ENCODE measurements at regions not wholly inside any gene's neighbourhood (a gene's known extent, or its start where the extent isn't known, plus 50 kb on each side); places are given as distances from the start of the nearest gene placed in this dataset.

- Mint-ChIP-seq H3K9me3 (peaks cover 7% of the 10 kb centered on the region), H3K27ac (no peak overlapping the region), H3K4me1 (peaks cover 50% of the 10 kb centered on the region), H3K4me3 (no peak overlapping the region), H3K27me3 (ENCODE audit: insufficient read depth, low read depth) (peaks cover 2% of the 10 kb centered on the region), H3K36me3 (no peaks in the 10 kb centered on the region)
- no peak for DNase-seq (ENCODE audit: low spot score)
- H3K4me3 ChIP-seq = no peak overlapping the region
- no peaks in the 10 kb centered on the region for H3K79me2 ChIP-seq (ENCODE audit: low read depth)
- no peak overlapping the region for H3K27ac ChIP-seq
- H3K36me3 ChIP-seq = no peaks in the 10 kb centered on the region
- H3K4me1 ChIP-seq = peaks cover 41% of the 10 kb centered on the region
- H2AFZ ChIP-seq (replicated peaks) = no peak overlapping the region
- no peak overlapping the region for H3K4me2 ChIP-seq
- no peaks in the 10 kb centered on the region for H4K20me1 ChIP-seq (ENCODE audit: low read depth)
- no peaks in the 10 kb centered on the region for H3K27me3 ChIP-seq
- no peak overlapping the region for H3K9ac ChIP-seq
- TF ChIP-seq EZH2phosphoT487 (IDR thresholded peaks at IDR 0.05) (no peak), EZH2 (IDR thresholded peaks at IDR 0.05) (no peak), CTCF (IDR thresholded peaks at IDR 0.05) (no peak)
- peaks cover 12% of the 10 kb centered on the region for H3F3A ChIP-seq (ENCODE audit: low read depth)
- no peaks in the 10 kb centered on the region for H3K9me3 ChIP-seq (ENCODE audit: low read depth)
Observed at GRCh38 chr9:24035816-24036215, 209.8 kb upstream of the ELAVL2 start.

GRCh38 chr9:24011881-24012280, 185.8 kb upstream of the ELAVL2 start:
- no peak overlapping the region for H3K27ac ChIP-seq
- Mint-ChIP-seq H3K27me3 (ENCODE audit: insufficient read depth, low read depth) (no peaks in the 10 kb centered on the region), H3K27ac (peak overlapping the region; percentile 68), H3K4me1 (peaks cover 21% of the 10 kb centered on the region), H3K4me3 (peak overlapping the region; percentile 27), H3K9me3 (peaks cover 7% of the 10 kb centered on the region), H3K36me3 (no peaks in the 10 kb centered on the region)
- no peaks in the 10 kb centered on the region for H3F3A ChIP-seq (ENCODE audit: low read depth)
- no peak overlapping the region for H2AFZ ChIP-seq (replicated peaks)
- no peaks in the 10 kb centered on the region for H3K79me2 ChIP-seq (ENCODE audit: low read depth)
- peak overlapping the region; percentile 23 for H3K4me2 ChIP-seq
- H3K9ac ChIP-seq = no peak overlapping the region
- H3K4me3 ChIP-seq = no peak overlapping the region
- no peaks in the 10 kb centered on the region for H3K27me3 ChIP-seq
- DNase-seq (ENCODE audit: low spot score) = no peak
- no peaks in the 10 kb centered on the region for H4K20me1 ChIP-seq (ENCODE audit: low read depth)
- H3K36me3 ChIP-seq = no peaks in the 10 kb centered on the region
- H3K4me1 ChIP-seq = peaks cover 19% of the 10 kb centered on the region
- no peak for TF ChIP-seq EZH2 (IDR thresholded peaks at IDR 0.05)
- no peaks in the 10 kb centered on the region for H3K9me3 ChIP-seq (ENCODE audit: low read depth)

GRCh38 chr9:24011009-24011717, 185.1 kb upstream of the ELAVL2 start:
- Histone ChIP-seq H3K27ac (no peak overlapping the region), H3K9me3 (ENCODE audit: low read depth) (no peaks in the 10 kb centered on the region), H3K79me2 (ENCODE audit: low read depth) (no peaks in the 10 kb centered on the region), H3K4me2 (peak overlapping the region; percentile 23), H3F3A (ENCODE audit: low read depth) (no peaks in the 10 kb centered on the region), H3K9ac (no peak overlapping the region), H3K4me1 (peaks cover 19% of the 10 kb centered on the region), H3K27me3 (no peaks in the 10 kb centered on the region), H4K20me1 (ENCODE audit: low read depth) (no peaks in the 10 kb centered on the region), H3K36me3 (no peaks in the 10 kb centered on the region), H2AFZ (replicated peaks) (no peak overlapping the region), H3K4me3 (no peak overlapping the region)
- peak; percentile 30 for DNase-seq (ENCODE audit: low spot score)
- Mint-ChIP-seq H3K4me3 (no peak overlapping the region), H3K27me3 (ENCODE audit: insufficient read depth, low read depth) (no peaks in the 10 kb centered on the region), H3K9me3 (peaks cover 4% of the 10 kb centered on the region), H3K36me3 (no peaks in the 10 kb centered on the region), H3K27ac (peak overlapping the region; percentile 72), H3K4me1 (peaks cover 21% of the 10 kb centered on the region)
- TF ChIP-seq CTCF (IDR thresholded peaks at IDR 0.05) (no peak), EZH2 (IDR thresholded peaks at IDR 0.05) (no peak), EZH2phosphoT487 (IDR thresholded peaks at IDR 0.05) (no peak)

DNA sequence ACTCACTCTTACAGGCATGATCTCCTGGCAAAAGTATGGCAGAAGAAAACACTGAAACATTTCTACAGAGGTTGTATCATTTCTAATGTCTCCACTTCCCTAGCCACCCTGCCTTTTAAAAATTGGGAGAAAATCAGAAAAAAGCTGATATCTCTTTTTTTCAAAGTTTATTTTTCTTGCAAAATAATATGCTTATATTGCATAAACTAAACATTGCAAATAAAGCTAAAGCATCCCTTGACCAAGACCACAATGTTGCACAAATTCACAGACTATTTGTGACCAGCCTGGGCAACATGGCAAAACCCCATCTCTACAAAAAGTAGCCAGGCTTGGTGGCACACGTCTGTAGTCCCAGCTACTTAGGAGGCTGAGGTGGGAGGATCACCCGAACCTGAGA, 183.3 kb upstream of the ELAVL2 start:
- no peaks in the 10 kb centered on the region for H3K27me3 Mint-ChIP-seq (ENCODE audit: insufficient read depth, low read depth)
- no peak overlapping the region for H2AFZ ChIP-seq (replicated peaks)
- H3K4me1 Mint-ChIP-seq = peaks cover 21% of the 10 kb centered on the region
- no peaks in the 10 kb centered on the region for H3K9me3 ChIP-seq (ENCODE audit: low read depth)
- DNase-seq (ENCODE audit: low spot score) = no peak
- H3K9ac ChIP-seq = no peak overlapping the region
- TF ChIP-seq EZH2phosphoT487 (IDR thresholded peaks at IDR 0.05) (no peak), EZH2 (IDR thresholded peaks at IDR 0.05) (no peak), CTCF (IDR thresholded peaks at IDR 0.05) (no peak)
- H3K36me3 Mint-ChIP-seq = no peaks in the 10 kb centered on the region
- H3K9me3 Mint-ChIP-seq = peaks cover 2% of the 10 kb centered on the region
- no peaks in the 10 kb centered on the region for H3K79me2 ChIP-seq (ENCODE audit: low read depth)
- H3K27ac ChIP-seq = no peak overlapping the region
- no peak overlapping the region for H3K4me2 ChIP-seq
- H3K4me3 Mint-ChIP-seq = no peak overlapping the region
- H3K4me3 ChIP-seq = no peak overlapping the region
- peaks cover 19% of the 10 kb centered on the region for H3K4me1 ChIP-seq
- no peaks in the 10 kb centered on the region for H3K36me3 ChIP-seq
- H3K27me3 ChIP-seq = no peaks in the 10 kb centered on the region
- no peaks in the 10 kb centered on the region for H3F3A ChIP-seq (ENCODE audit: low read depth)
- H4K20me1 ChIP-seq (ENCODE audit: low read depth) = no peaks in the 10 kb centered on the region
- H3K27ac Mint-ChIP-seq = no peak overlapping the region

Data from neural progenitor cell (in vitro differentiated cells).